ENCODE measurements at regions not wholly inside any gene's neighbourhood (a gene's known extent, or its start where the extent isn't known, plus 50 kb on each side); places are given as distances from the start of the nearest gene placed in this dataset.

GRCh38 chr16:55265926-55266325 lies 58.1 kb upstream of the IRX6 start:
- FAIRE-seq (no peak), DNase-seq (ENCODE audit: low read depth, low spot score) (no peak)
- Histone ChIP-seq H3K4me3 (ENCODE audit: control insufficient read depth in 2 of 3, extremely low read depth in 1 of 3, insufficient read depth in 2 of 3, low read depth in 1 of 3, low read length in 3 of 3) (no peak overlapping the region), H3K9me1 (ENCODE audit: control insufficient read depth, extremely low read depth, insufficient read depth, low read length) (no peaks in the 10 kb centered on the region), H3K4me2 (ENCODE audit: control insufficient read depth, extremely low read depth, insufficient read depth, low read depth, low read length) (no peak overlapping the region), H3K27ac (ENCODE audit: control insufficient read depth, insufficient read depth, low read length) (no peak overlapping the region), H3K27me3 (ENCODE audit: control insufficient read depth, extremely low read depth, insufficient read depth, low read length) (no peaks in the 10 kb centered on the region), H3K4me1 (ENCODE audit: control insufficient read depth, extremely low read depth, insufficient read depth, low read length) (no peaks in the 10 kb centered on the region), H3K79me2 (ENCODE audit: control insufficient read depth, insufficient read depth, low read length) (no peaks in the 10 kb centered on the region), H3K9ac (ENCODE audit: control insufficient read depth, extremely low read depth, insufficient read depth, low read length) (no peak overlapping the region), H3K9me3 (ENCODE audit: control insufficient read depth, low read depth, low read length) (no peaks in the 10 kb centered on the region), H2AFZ (ENCODE audit: control insufficient read depth, low read length) (no peak overlapping the region), H3K36me3 (ENCODE audit: control insufficient read depth in 2 of 2, extremely low read depth in 1 of 2, insufficient read depth in 2 of 2, low read length in 2 of 2) (no peaks in the 10 kb centered on the region), H4K20me1 (ENCODE audit: control insufficient read depth, extremely low read depth, insufficient read depth, low read length) (no peaks in the 10 kb centered on the region)
- dilution Hi-C loops (cut with MboI; ENCODE audit: extremely low pct_ligation_motif_present, low sequenced_read_pairs): loop anchor here (25.0 kb wide), 1 partner anchor 229 kb away; no protein-coding TSS in a partner anchor
- TF ChIP-seq EZH2 (IDR thresholded peaks at IDR 0.05; ENCODE audit: low read length): no peak
- TF ChIP-seq, protein P1, sequence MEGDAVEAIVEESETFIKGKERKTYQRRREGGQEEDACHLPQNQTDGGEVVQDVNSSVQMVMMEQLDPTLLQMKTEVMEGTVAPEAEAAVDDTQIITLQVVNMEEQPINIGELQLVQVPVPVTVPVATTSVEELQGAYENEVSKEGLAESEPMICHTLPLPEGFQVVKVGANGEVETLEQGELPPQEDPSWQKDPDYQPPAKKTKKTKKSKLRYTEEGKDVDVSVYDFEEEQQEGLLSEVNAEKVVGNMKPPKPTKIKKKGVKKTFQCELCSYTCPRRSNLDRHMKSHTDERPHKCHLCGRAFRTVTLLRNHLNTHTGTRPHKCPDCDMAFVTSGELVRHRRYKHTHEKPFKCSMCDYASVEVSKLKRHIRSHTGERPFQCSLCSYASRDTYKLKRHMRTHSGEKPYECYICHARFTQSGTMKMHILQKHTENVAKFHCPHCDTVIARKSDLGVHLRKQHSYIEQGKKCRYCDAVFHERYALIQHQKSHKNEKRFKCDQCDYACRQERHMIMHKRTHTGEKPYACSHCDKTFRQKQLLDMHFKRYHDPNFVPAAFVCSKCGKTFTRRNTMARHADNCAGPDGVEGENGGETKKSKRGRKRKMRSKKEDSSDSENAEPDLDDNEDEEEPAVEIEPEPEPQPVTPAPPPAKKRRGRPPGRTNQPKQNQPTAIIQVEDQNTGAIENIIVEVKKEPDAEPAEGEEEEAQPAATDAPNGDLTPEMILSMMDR (optimal IDR thresholded peaks at IDR 0.05 in 1 of 3, IDR thresholded peaks at IDR 0.05 in 1 of 3, conservative IDR thresholded peaks at IDR 0.05 in 1 of 3; ENCODE audit: extremely low read depth in 1 of 3, insufficient read depth in 2 of 3, low read length in 3 of 3): no peak

GRCh38 chr16:55271945-55272513 lies 52.0 kb upstream of the IRX6 start:
- FAIRE-seq: no peak
- Histone ChIP-seq H3K79me2 (ENCODE audit: control insufficient read depth, insufficient read depth, low read length) (no peaks in the 10 kb centered on the region), H3K9me3 (ENCODE audit: control insufficient read depth, low read depth, low read length) (no peaks in the 10 kb centered on the region), H3K27ac (ENCODE audit: control insufficient read depth, insufficient read depth, low read length) (no peak overlapping the region), H3K27me3 (ENCODE audit: control insufficient read depth, extremely low read depth, insufficient read depth, low read length) (no peaks in the 10 kb centered on the region), H3K4me3 (ENCODE audit: control insufficient read depth in 2 of 3, extremely low read depth in 1 of 3, insufficient read depth in 2 of 3, low read depth in 1 of 3, low read length in 3 of 3) (no peak overlapping the region), H3K4me1 (ENCODE audit: control insufficient read depth, extremely low read depth, insufficient read depth, low read length) (no peaks in the 10 kb centered on the region), H3K36me3 (ENCODE audit: control insufficient read depth in 2 of 2, extremely low read depth in 1 of 2, insufficient read depth in 2 of 2, low read length in 2 of 2) (no peaks in the 10 kb centered on the region), H3K9me1 (ENCODE audit: control insufficient read depth, extremely low read depth, insufficient read depth, low read length) (no peaks in the 10 kb centered on the region), H2AFZ (ENCODE audit: control insufficient read depth, low read length) (no peak overlapping the region), H3K9ac (ENCODE audit: control insufficient read depth, extremely low read depth, insufficient read depth, low read length) (no peak overlapping the region), H4K20me1 (ENCODE audit: control insufficient read depth, extremely low read depth, insufficient read depth, low read length) (no peaks in the 10 kb centered on the region), H3K4me2 (ENCODE audit: control insufficient read depth, extremely low read depth, insufficient read depth, low read depth, low read length) (no peak overlapping the region)
- dilution Hi-C loops (cut with MboI; ENCODE audit: extremely low pct_ligation_motif_present, low sequenced_read_pairs): loop anchor here (25.0 kb wide), 1 partner anchor 235 kb away; no protein-coding TSS in a partner anchor
- no peak for TF ChIP-seq EZH2 (IDR thresholded peaks at IDR 0.05; ENCODE audit: low read length)
- TF ChIP-seq, protein P1 (optimal IDR thresholded peaks at IDR 0.05 in 1 of 3, IDR thresholded peaks at IDR 0.05 in 1 of 3, conservative IDR thresholded peaks at IDR 0.05 in 1 of 3; ENCODE audit: extremely low read depth in 1 of 3, insufficient read depth in 2 of 3, low read length in 3 of 3): no peak
- no peak for DNase-seq (ENCODE audit: low read depth, low spot score)
